ENCODE measurements at regions not wholly inside any gene's neighbourhood (a gene's known extent, or its start where the extent isn't known, plus 50 kb on each side); places are given as distances from the start of the nearest gene placed in this dataset.

DNA sequence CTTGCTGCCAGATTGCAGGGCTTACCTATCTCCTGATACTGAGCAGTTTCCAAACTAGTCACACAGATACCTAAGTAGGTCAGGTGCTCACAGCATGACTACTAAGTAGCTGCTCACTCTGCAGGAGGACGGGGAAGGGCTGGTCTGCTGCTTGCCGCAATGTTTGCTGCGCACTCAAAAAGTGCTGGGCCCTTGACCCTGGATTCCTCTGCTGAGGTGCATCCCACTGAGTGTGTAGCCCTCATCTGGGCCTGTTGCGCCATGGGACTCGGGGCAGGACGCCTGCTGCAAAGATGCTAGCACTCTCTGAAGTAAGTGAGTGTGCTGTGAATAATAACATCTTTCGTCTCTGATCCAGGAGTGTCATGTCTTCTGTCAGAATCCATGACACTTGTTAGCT, 59.2 kb upstream of the MEDAG start:
- DNase-seq = no peak
- H3K18ac ChIP-seq (ENCODE audit: low read depth, low read length) = peak overlapping the region; percentile 89
- in situ Hi-C loops (cut with MboI; ENCODE audit: low sequenced_read_pairs) (no loop called here), intact Hi-C loops (cut with micrococcal nuclease) (no loop called here), dilution Hi-C loops (cut with HindIII; ENCODE audit: low sequenced_read_pairs, unreplicated experiment) (no loop called here)
- H2BK5ac ChIP-seq (ENCODE audit: low read depth, low read length, poor library complexity, severe bottlenecking) = peak overlapping the region; percentile 9
- no TSS peak for BruUV-seq (replicated peaks)
- H3K36me3 ChIP-seq (ENCODE audit: control insufficient read depth, insufficient read depth, low read length) = no peaks in the 10 kb centered on the region
- peak overlapping the region; percentile 65 for H3K4ac ChIP-seq (ENCODE audit: low read depth, low read length)
- peak overlapping the region; percentile 78 for H4K91ac ChIP-seq (ENCODE audit: insufficient read depth, low read depth, low read length)
- peak overlapping the region; percentile 96 for H2BK120ac ChIP-seq (ENCODE audit: low read depth, low read length)
- H3K9me1 ChIP-seq (ENCODE audit: insufficient read depth, low read length) = peaks cover 60% of the 10 kb centered on the region
- H3K27me3 ChIP-seq (ENCODE audit: control insufficient read depth, insufficient read depth, low read length) = no peaks in the 10 kb centered on the region
- no peak for ATAC-seq (ENCODE audit: low read depth)
- H4K5ac ChIP-seq (ENCODE audit: low read depth, low read length) = peak overlapping the region; percentile 78
- H4K8ac ChIP-seq (ENCODE audit: low read depth in 2 of 2, low read length in 2 of 2) = peak overlapping the region; percentile 36 to 50; a peak in 1 of 4 replicates
- H3K27ac ChIP-seq (ENCODE audit: insufficient read depth, low read length) = peak overlapping the region; percentile 59
- peaks cover 0 to 23% of the 10 kb centered on the region in 2 experiments; a peak in 2 of 4 replicates for H3K79me1 ChIP-seq (ENCODE audit: low read depth in 1 of 2, low read length in 2 of 2)
- H2AK5ac ChIP-seq (ENCODE audit: low read depth, low read length) = peak overlapping the region; percentile 82
- H2AFZ ChIP-seq (replicated peaks; ENCODE audit: low read length, poor library complexity) = peak overlapping the region; percentile 59
- H3K9me3 ChIP-seq (ENCODE audit: control insufficient read depth, insufficient read depth, low read length) = no peaks in the 10 kb centered on the region
- H3K9ac ChIP-seq (ENCODE audit: low read depth, low read length) = no peak overlapping the region
- H3K4me3 ChIP-seq (ENCODE audit: insufficient read depth, low read depth, low read length) = no peak overlapping the region
- no peak overlapping the region for H2AK9ac ChIP-seq (replicated peaks; ENCODE audit: low read depth, low read length, poor library complexity)
- no peak overlapping the region for H3K4me2 ChIP-seq (ENCODE audit: low read depth, low read length)
- H3K23ac ChIP-seq (ENCODE audit: low read depth, low read length) = peak overlapping the region; percentile 36; the same call in 1 of the 2 replicates
- ChIA-PET CTCF (interaction anchor here (1.2 kb wide), 1 partner anchor 9 kb away, joined by 3 read pairs; no protein-coding TSS in a partner anchor), POLR2A (ENCODE audit: unreplicated experiment) (interaction anchor here (0.7 kb wide), 1 partner anchor 49 kb away, joined by 10 read pairs; no protein-coding TSS in a partner anchor)
- H3K56ac ChIP-seq (ENCODE audit: extremely low read depth, insufficient read depth, low read length) = no peak overlapping the region
- peak overlapping the region; percentile 90; the same call in 2 of the 3 replicates for H2BK15ac ChIP-seq (ENCODE audit: low read depth, low read length)
- H4K20me1 ChIP-seq (ENCODE audit: insufficient read depth, low read length) = no peaks in the 10 kb centered on the region
- TF ChIP-seq BHLHE40 (IDR thresholded peaks at IDR 0.05; ENCODE audit: low read depth, low read length) = no peak
- peak; percentile 41; the same call in 1 of the 2 replicates for TF ChIP-seq CEBPB (IDR thresholded peaks at IDR 0.05; ENCODE audit: low read depth, low read length)
- WGBS, 2 experiments (ENCODE audit: extremely low coverage in 2 of 2, insufficient read length in 1 of 2) = 87% methylated on average over 3 of the region's 7 CpGs; no CpG with 5 or more reads in 1 of the 2 experiments
- H3K14ac ChIP-seq (replicated peaks; ENCODE audit: low read depth, low read length) = peak overlapping the region; percentile 75
- peaks cover 20% of the 10 kb centered on the region for H3K4me1 ChIP-seq (ENCODE audit: control insufficient read depth, insufficient read depth, low read length)
- H2BK20ac ChIP-seq (ENCODE audit: low read depth, low read length) = peak overlapping the region; percentile 86
